Stimulated activated CD8-positive, alpha-beta memory T cell treated with anti-CD3 and anti-CD28 coated beads, Interleukin-4, amount 100 ng/mL, for 1 hour (primary cell): ENCODE measurements at regions not wholly inside any gene's neighbourhood (a gene's known extent, or its start where the extent isn't known, plus 50 kb on each side); places are given as distances from the start of the nearest gene placed in this dataset.
"Not testable (repeated sequence)": the region's sequence is repeated elsewhere in the genome, so short reads cannot be mapped to it uniquely, and the experiment has no call there.

ENCODE experiments used
- DNase-seq, 2 donors: peaks; one replicate each; pipeline ENCODE4 v3.0.0-alpha.2; 2020; ENCODE audit warnings: low read depth in 2 of 2, low spot score in 1 of 2

- no peak for DNase-seq
These were observed 726.0 kb downstream of the DIAPH3 start for GRCh38 chr13:59437544-59438301.

- DNase-seq = no peak
These were observed 723.8 kb downstream of the DIAPH3 start for GRCh38 chr13:59439776-59440428.

- DNase-seq = not testable (repeated sequence)
These were observed 722.7 kb downstream of the DIAPH3 start for GRCh38 chr13:59441068-59441467.

GRCh38 chr13:59441596-59442280 is 722.0 kb downstream of the DIAPH3 start:
- no peak for DNase-seq

- DNase-seq = no peak
These were observed 721.3 kb downstream of the DIAPH3 start for GRCh38 chr13:59442461-59442860.

GRCh38 chr13:59442944-59443486 is 720.7 kb downstream of the DIAPH3 start:
- DNase-seq = no peak

- no peak for DNase-seq
These were observed 719.4 kb downstream of the DIAPH3 start for GRCh38 chr13:59444210-59444857.

- no peak for DNase-seq
These were observed 717.9 kb downstream of the DIAPH3 start for GRCh38 chr13:59445812-59446211.

- no peak for DNase-seq
These were observed 717.3 kb downstream of the DIAPH3 start for GRCh38 chr13:59446391-59446790.

GRCh38 chr13:59447031-59447430 is 716.7 kb downstream of the DIAPH3 start:
- DNase-seq = no peak

- DNase-seq = no peak
These were observed 715.7 kb downstream of the DIAPH3 start for GRCh38 chr13:59447846-59448620.

- no peak for DNase-seq
These were observed 714.0 kb downstream of the DIAPH3 start for GRCh38 chr13:59449750-59450149.

GRCh38 chr13:59450229-59450628 is 713.5 kb downstream of the DIAPH3 start:
- DNase-seq = no peak

- no peak for DNase-seq
These were observed 712.5 kb downstream of the DIAPH3 start for GRCh38 chr13:59451236-59451635.

GRCh38 chr13:59452189-59452890 is 711.4 kb downstream of the DIAPH3 start:
- no peak for DNase-seq

GRCh38 chr13:59458908-59459579 is 704.7 kb downstream of the DIAPH3 start:
- no peak for DNase-seq

- DNase-seq = no peak
These were observed 703.8 kb downstream of the DIAPH3 start for GRCh38 chr13:59459972-59460371.

GRCh38 chr13:59461411-59461810 is 702.3 kb downstream of the DIAPH3 start:
- no peak for DNase-seq

GRCh38 chr13:59463023-59463422 is 700.7 kb downstream of the DIAPH3 start:
- no peak for DNase-seq
